ELF-1 (cell line): ENCODE measurements at regions not wholly inside any gene's neighbourhood (a gene's known extent, or its start where the extent isn't known, plus 50 kb on each side); places are given as distances from the start of the nearest gene placed in this dataset.
A peak's percentile ranks its signal among the peaks of the same experiment; 100 is the strongest.
"Not testable (repeated sequence)": the region's sequence is repeated elsewhere in the genome, so short reads cannot be mapped to it uniquely, and the experiment has no call there.

Experiments used
- DNase-seq: peaks from one replicate; pipeline ENCODE4 v3.0.0-alpha.2; 2016; ENCODE audit warnings: low read depth, low spot score

DNA sequence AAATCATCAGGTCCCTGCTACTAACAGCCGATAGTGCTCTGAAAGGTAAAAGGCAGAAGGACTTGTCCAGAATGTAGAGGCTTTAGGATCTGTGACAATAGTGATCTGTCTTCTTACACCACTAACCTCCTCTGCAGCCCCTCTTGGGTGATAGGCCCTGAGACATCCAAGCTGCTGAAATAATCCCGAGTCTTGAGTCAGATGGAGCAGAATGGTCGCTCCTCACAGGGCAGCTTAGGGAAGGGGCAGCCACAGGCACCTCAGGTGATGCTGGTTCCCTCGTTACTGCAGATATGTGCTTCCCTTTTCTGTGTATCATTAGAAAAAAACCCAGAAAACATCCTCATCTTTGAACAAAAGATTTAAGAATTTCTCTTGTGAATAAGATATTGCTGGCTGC lies 157.1 kb upstream of the DLX2 start:
- no peak for DNase-seq

- no peak for DNase-seq
Measured at GRCh38 chr2:172260336-172260735, 157.6 kb upstream of the DLX2 start.

DNA sequence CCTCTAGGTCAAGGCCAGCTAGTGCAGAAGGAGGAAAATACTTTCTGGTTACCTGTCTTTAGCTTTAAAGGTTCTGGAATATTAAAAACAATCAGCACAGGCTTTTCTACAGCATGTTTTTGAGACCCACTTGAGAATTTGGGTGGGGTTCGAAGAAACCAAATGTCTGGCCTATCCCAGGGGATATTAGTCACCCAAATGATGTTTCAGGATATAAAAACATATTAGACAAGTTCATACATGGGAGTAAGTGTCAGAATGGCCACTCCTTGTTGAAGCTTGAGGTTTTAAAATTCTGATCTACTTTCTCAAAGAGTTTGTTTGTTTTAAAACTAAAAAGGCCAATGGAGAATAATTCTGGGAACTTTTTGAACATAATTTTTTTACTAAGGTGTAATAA lies 158.6 kb upstream of the DLX2 start:
- DNase-seq: no peak

GRCh38 chr2:172262486-172262885 lies 159.8 kb upstream of the DLX2 start:
- no peak for DNase-seq

DNA sequence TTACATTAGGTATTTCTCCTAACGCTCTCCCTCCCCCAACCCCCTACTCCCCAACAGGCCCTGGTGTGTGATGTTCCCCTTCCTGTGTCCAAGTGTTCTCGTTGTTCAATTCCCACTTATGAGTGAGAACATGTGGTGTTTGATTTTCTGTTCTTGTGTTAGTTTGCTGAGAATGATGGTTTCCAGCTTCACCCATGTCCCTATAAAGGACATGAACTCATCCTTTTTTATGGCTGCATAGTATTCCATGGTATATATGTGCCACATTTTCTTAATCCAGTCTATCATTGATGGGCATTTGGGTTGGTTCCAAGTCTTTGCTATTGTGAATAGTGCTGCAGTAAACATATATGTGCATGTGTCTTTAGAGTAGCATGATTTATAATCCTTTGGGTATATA lies 162.1 kb upstream of the DLX2 start:
- not testable (repeated sequence) for DNase-seq

DNA sequence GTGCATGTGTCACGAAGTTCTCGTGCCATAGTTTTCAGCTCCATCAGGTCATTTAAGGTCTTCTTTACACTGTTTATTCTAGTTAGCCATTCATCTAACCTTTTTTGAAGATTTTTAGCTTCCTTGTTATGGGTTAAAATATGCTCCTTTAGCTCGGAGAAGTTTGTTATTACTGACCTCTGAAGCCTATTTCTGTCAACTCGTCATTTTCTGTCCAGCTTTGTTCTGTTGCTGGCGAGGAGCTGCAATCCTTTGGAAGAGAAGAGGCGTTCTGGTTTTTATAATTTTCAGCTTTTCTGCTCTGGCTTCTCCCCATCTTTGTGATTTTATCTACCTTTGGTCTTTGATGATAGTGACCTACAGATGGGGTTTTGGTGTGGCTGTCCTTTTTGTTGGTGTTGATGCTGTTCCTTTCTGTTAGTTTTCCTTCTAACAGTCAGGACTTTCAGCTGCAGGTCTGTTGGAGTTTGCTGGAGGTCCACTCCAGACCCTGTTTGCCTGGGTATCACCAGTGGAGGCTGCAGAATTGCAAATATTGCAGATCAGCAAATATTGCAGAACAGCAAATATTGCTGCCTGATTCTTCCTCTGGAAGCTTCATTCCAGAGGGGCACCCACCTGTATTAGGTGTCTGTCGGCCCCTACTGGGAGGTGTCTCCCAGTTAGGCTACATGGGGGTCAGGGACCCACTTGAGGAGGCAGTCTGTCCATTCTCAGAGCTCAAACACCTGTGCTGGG lies 157.7 kb upstream of the ITGA6 start:
- not testable (repeated sequence) for DNase-seq

DNA sequence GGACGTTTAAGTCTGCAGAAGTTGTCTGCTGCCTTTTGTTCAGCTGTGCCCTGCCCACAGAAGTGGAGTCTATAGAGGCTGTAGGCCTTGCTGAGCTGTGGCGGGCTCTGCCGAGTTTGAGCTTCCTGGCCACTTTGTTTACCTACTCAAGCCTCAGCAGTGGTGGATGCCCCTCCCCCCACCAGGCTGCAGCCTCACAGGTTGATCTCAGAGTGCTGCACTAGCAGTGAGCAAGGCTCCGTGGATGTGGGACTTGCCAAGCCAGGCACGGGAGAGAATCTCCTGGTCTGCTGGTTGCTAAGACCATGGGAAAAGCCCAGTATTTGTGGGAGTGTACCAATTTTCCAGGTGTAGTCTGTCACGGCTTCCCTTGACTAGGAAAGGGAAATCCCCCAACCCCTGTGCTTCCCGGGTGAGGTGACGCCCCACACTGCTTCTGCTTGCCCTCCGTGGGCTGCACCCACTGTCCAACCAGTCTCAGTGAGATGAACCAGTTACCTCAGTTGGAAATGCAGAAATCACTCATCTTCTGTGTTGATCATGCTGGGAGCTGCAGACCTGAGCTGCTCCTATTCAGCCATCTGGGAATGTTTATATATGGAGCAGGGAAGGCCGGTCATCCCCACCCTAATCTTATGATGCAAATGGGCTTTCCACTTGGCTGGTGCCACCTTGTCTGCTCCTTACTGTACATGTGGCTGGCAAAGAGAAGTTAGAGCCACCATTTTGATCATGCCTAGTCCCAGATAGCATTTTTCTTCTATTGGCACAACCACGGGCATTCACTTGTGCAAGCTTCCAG lies 156.9 kb upstream of the ITGA6 start:
- peak; percentile 72 for DNase-seq

- DNase-seq: no peak
Measured at GRCh38 chr2:172273910-172274571, 153.3 kb upstream of the ITGA6 start.

GRCh38 chr2:172275239-172275638 lies 152.1 kb upstream of the ITGA6 start:
- no peak for DNase-seq

DNA sequence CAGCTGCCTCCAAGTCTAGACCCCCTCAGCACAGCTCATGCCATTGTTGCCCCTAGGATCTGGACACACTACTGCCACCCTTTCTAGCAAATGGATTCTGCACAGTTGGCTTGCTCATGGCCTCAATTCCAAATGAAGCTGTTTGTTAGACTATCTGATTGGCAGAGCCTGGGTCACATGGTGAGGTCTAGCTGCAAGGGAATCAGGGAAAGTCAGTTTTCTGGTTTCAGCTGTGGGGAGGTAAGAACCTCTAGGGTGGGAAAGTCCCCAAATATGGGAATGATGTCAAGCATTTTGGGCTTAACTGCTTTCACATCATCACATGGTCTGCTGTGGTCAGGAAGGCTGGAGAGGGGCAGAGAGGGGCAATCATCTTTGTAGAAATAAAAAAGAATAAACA lies 150.4 kb upstream of the ITGA6 start:
- DNase-seq: no peak

DNA sequence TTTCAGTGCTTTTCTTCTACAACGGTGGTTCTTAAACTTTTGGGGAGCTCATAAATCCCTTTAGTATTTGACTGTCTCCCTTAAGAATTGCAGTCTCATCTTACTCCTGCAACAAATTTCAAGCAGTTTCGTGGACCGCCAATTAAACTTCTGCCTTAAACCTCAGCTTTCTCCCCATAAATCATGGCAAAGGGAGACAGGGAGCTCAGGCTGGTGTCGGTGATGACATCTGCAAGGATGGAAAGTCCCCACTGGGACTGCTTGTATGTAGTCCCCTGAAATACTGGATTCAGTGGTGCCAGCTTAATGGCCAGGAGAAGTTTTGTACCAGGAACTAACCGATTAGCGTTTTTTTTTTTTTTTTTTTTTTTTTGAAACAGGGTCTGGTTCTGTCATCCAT lies 148.7 kb upstream of the ITGA6 start:
- no peak for DNase-seq

GRCh38 chr2:172279214-172279613 lies 148.2 kb upstream of the ITGA6 start:
- DNase-seq: no peak

GRCh38 chr2:172279813-172280212 lies 147.6 kb upstream of the ITGA6 start:
- DNase-seq: no peak

GRCh38 chr2:172280571-172281361 lies 146.6 kb upstream of the ITGA6 start:
- DNase-seq: no peak

DNA sequence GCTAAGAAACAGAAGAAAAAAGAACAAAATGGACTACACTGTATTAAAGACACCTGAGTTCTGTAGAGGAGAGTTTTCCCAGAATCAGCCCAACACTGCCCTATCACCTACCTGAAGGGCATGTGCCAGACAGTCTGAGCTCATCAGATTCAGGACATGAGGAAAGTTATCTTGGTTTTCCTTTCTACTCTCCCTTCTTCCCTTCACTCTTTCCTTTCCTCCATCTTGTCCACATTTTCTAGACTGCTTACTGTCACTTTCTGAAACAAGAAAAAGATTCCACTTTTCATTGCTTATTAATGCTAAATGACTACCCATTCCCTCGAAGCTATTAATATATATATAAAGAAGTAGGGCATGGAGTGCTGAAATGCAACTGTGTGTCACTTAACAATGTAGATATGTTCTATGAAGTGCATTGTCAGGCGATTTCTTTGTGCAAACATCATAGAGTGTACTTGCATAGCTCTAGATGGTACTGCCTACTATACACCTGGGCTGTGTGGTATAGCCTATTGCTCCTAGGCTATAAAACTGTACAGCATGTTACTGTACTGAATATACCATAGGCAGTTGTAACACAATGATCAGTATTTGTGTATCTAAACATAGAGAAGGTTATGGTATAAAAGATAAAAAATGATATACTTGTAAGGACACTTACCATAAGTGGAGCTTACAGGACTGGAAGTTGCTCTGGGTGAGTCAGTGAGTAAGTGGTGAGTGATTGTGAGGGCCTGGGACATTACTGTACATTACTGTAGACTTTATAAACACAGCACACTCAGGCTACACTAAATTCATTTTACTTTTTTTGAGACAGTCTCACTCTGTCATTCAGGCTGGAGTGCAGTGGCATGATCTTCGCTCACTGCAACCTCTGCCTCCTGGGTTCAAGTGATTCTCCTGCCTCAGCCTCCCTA lies 145.5 kb upstream of the ITGA6 start:
- DNase-seq: no peak

GRCh38 chr2:172282944-172283343 lies 144.4 kb upstream of the ITGA6 start:
- DNase-seq: no peak

- DNase-seq: peak; percentile 23
Measured at GRCh38 chr2:172283476-172283875, 143.9 kb upstream of the ITGA6 start.

- peak; percentile 39 for DNase-seq
Measured at GRCh38 chr2:172284209-172284608, 143.2 kb upstream of the ITGA6 start.

GRCh38 chr2:172285010-172285621 lies 142.3 kb upstream of the ITGA6 start:
- DNase-seq: peak; percentile 71

DNA sequence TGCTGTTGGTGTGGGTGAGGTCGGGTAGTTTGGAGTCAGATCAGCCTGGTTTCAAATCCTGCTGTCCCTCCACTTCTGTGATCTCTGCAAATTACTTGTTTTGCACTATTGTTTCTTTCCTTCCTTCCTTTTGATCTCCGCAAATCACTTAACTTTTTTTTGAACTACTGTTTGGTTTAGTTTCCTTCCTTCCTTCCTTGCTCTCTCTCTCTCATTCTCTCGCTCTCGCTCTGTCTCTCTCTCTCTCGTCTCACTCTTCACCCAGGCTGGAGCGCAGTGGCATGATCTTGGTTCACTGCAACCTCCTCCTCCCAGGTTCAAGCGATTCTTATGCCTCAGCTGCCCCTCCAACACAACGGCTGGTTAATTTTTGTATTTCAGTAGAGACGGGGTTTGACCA lies 141.6 kb upstream of the ITGA6 start:
- DNase-seq: no peak
